HUES6 (cell line): ENCODE measurements at regions not wholly inside any gene's neighbourhood (a gene's known extent, or its start where the extent isn't known, plus 50 kb on each side); places are given as distances from the start of the nearest gene placed in this dataset.
"Not testable (repeated sequence)": the region's sequence is repeated elsewhere in the genome, so short reads cannot be mapped to it uniquely, and the experiment has no call there.

Experiments used
- H3K27ac ChIP-seq: 2 replicates; pipeline ENCODE4 v1.7.0; 2013; ENCODE audit warnings: low read depth, mild to moderate bottlenecking, low read length, inconsistent platforms
- H3K27me3 ChIP-seq: 2 replicates; pipeline ENCODE4 v1.6.1; 2013; ENCODE audit warnings: low read length; ENCODE audit not compliant: control insufficient read depth, insufficient read depth
- H3K36me3 ChIP-seq: 2 replicates; pipeline ENCODE4 v1.6.1; 2013; ENCODE audit warnings: low read length; ENCODE audit not compliant: control insufficient read depth, insufficient read depth
- H3K4me1 ChIP-seq: 2 replicates; pipeline ENCODE4 v1.6.1; 2013; ENCODE audit warnings: low read length; ENCODE audit not compliant: control insufficient read depth, insufficient read depth
- H3K4me3 ChIP-seq: 2 replicates; pipeline ENCODE4 v1.5.1; 2013; ENCODE audit warnings: low read depth, low read length
- H3K9ac ChIP-seq: one replicate; pipeline ENCODE4 v1.6.1; 2013; ENCODE audit warnings: mild to moderate bottlenecking, low read length
- H3K9me3 ChIP-seq: 2 replicates; pipeline ENCODE4 v1.6.1; 2013; ENCODE audit warnings: low read depth, low read length; ENCODE audit not compliant: control insufficient read depth, insufficient read depth

- Histone ChIP-seq H3K4me3 (no peak overlapping the region), H3K9me3 (no peaks in the 10 kb centered on the region), H3K36me3 (no peaks in the 10 kb centered on the region), H3K9ac (no peak overlapping the region), H3K4me1 (no peaks in the 10 kb centered on the region), H3K27me3 (no peaks in the 10 kb centered on the region), H3K27ac (no peak overlapping the region)
Observed at GRCh38 chr14:87613881-87614280, 379.1 kb downstream of the GALC start.

- not testable (repeated sequence) for H3K27me3 ChIP-seq, H3K27ac ChIP-seq, H3K4me3 ChIP-seq, H3K4me1 ChIP-seq, H3K36me3 ChIP-seq, H3K9ac ChIP-seq
- peaks cover 31% of the 10 kb centered on the region for H3K9me3 ChIP-seq
Observed at GRCh38 chr14:87607056-87607455, 385.9 kb downstream of the GALC start.

GRCh38 chr14:87601036-87601435 lies 391.9 kb downstream of the GALC start:
- no peaks in the 10 kb centered on the region for H3K27me3 ChIP-seq
- H3K27ac ChIP-seq: no peak overlapping the region
- no peaks in the 10 kb centered on the region for H3K4me1 ChIP-seq
- peaks cover 18% of the 10 kb centered on the region for H3K9me3 ChIP-seq
- H3K4me3 ChIP-seq: no peak overlapping the region
- H3K36me3 ChIP-seq: no peaks in the 10 kb centered on the region
- no peak overlapping the region for H3K9ac ChIP-seq

DNA sequence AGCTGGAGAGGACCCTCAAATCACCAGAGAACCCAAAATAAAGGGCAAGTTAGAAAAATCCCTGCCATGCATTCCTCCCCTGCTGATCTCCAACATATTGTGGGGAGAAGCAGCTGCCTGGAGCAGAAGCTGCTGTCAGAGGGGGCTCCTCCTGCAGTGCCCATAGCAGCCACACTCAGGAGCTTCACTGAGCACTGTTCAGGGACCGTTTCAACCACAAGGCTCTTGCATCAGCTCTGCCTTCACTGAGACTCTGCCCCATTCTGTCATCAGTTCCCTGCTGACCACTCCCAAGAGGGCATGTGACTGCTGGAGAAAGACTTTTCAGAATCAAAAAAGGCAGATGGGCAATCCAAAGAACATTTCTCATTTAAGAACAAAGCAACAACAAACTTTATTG lies 392.7 kb downstream of the GALC start:
- Histone ChIP-seq H3K27me3 (no peaks in the 10 kb centered on the region), H3K4me3 (no peak overlapping the region), H3K36me3 (no peaks in the 10 kb centered on the region), H3K27ac (no peak overlapping the region), H3K9me3 (peaks cover 10% of the 10 kb centered on the region), H3K4me1 (no peaks in the 10 kb centered on the region), H3K9ac (no peak overlapping the region)

GRCh38 chr14:87581298-87581697 lies 411.7 kb downstream of the GALC start:
- Histone ChIP-seq H3K9ac (no peak overlapping the region), H3K36me3 (no peaks in the 10 kb centered on the region), H3K4me3 (no peak overlapping the region), H3K4me1 (no peaks in the 10 kb centered on the region), H3K27ac (no peak overlapping the region), H3K27me3 (no peaks in the 10 kb centered on the region), H3K9me3 (no peaks in the 10 kb centered on the region)

- no peak overlapping the region for H3K4me3 ChIP-seq
- no peaks in the 10 kb centered on the region for H3K27me3 ChIP-seq
- H3K27ac ChIP-seq: no peak overlapping the region
- no peaks in the 10 kb centered on the region for H3K4me1 ChIP-seq
- no peaks in the 10 kb centered on the region for H3K36me3 ChIP-seq
- H3K9me3 ChIP-seq: no peaks in the 10 kb centered on the region
- H3K9ac ChIP-seq: no peak overlapping the region
Observed at GRCh38 chr14:87579036-87579435, 413.9 kb downstream of the GALC start.

- H3K9ac ChIP-seq: no peak overlapping the region
- no peak overlapping the region for H3K4me3 ChIP-seq
- H3K36me3 ChIP-seq: no peaks in the 10 kb centered on the region
- H3K27me3 ChIP-seq: no peaks in the 10 kb centered on the region
- no peaks in the 10 kb centered on the region for H3K9me3 ChIP-seq
- no peak overlapping the region for H3K27ac ChIP-seq
- no peaks in the 10 kb centered on the region for H3K4me1 ChIP-seq
Observed at GRCh38 chr14:87575378-87575777, 417.6 kb downstream of the GALC start.

GRCh38 chr14:87573591-87573990 lies 419.4 kb downstream of the GALC start:
- no peaks in the 10 kb centered on the region for H3K36me3 ChIP-seq
- H3K27me3 ChIP-seq: no peaks in the 10 kb centered on the region
- H3K9ac ChIP-seq: no peak overlapping the region
- no peaks in the 10 kb centered on the region for H3K9me3 ChIP-seq
- H3K27ac ChIP-seq: no peak overlapping the region
- H3K4me1 ChIP-seq: no peaks in the 10 kb centered on the region
- H3K4me3 ChIP-seq: no peak overlapping the region

DNA sequence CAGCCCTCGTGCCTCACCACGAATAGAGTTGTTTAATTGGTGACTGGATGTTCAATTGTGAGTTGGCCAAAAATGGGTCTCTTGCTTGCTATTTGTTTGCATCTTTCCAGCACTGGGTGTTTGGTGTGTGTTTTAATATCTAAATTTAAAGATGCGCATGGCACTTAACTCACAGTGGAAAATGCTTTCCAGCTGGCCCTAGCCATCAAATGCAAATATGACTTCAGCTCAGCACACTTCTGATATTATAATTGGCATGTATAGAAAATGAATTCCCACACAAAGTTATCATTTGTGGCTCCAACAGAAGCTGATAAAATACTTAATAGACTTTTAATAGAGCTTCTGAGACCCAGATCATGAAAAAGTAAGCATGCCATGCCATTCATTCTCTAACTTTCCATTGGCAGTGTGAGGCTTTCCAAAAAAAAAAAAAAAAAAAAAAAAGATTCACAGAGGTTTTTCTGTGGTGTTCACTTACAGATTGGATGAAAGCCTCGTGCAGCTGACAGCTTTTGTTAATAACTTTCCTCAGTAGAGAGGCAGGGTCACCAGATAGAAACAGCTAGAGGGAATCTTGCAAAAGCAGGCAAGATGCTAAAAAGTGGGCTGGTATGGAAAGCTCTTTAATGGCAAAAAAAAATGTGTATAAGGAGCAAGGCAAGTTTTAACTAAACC lies 425.2 kb downstream of the GALC start:
- Histone ChIP-seq H3K9me3 (peaks cover 9% of the 10 kb centered on the region; the same call in 1 of the 2 replicates), H3K27me3 (no peaks in the 10 kb centered on the region), H3K36me3 (no peaks in the 10 kb centered on the region), H3K27ac (no peak overlapping the region), H3K4me1 (peaks cover 6% of the 10 kb centered on the region; the same call in 1 of the 2 replicates), H3K9ac (no peak overlapping the region), H3K4me3 (no peak overlapping the region)

DNA sequence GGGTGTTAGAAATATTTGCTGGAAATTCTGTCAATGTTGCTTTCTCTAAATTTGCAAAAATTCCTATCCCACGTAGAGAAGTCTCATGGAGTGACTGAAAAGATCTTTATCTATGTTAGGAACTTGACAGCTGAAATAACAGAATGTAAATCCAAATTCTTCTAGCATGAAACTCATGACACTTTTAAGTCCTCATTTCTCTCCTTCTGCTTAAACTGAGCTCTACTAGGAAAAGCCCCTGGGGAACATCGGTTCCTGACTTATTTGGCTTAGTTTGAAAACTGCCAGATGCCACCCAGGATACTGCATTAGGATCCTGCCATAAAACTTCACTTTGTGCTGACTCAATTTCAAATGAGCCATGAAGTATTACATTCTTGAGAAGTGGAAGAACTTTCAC lies 426.0 kb downstream of the GALC start:
- peaks cover 6% of the 10 kb centered on the region; the same call in 1 of the 2 replicates for H3K4me1 ChIP-seq
- H3K4me3 ChIP-seq: no peak overlapping the region
- H3K9ac ChIP-seq: no peak overlapping the region
- no peak overlapping the region for H3K27ac ChIP-seq
- H3K36me3 ChIP-seq: no peaks in the 10 kb centered on the region
- H3K27me3 ChIP-seq: no peaks in the 10 kb centered on the region
- H3K9me3 ChIP-seq: peaks cover 10% of the 10 kb centered on the region; the same call in 1 of the 2 replicates

- H3K9me3 ChIP-seq: no peaks in the 10 kb centered on the region
- no peaks in the 10 kb centered on the region for H3K27me3 ChIP-seq
- H3K4me3 ChIP-seq: no peak overlapping the region
- no peak overlapping the region for H3K9ac ChIP-seq
- no peaks in the 10 kb centered on the region for H3K36me3 ChIP-seq
- no peak overlapping the region for H3K27ac ChIP-seq
- H3K4me1 ChIP-seq: no peaks in the 10 kb centered on the region
Observed at GRCh38 chr14:87547536-87547935, 445.4 kb downstream of the GALC start.
